MG63 (cell line): ENCODE measurements at regions not wholly inside any gene's neighbourhood (a gene's known extent, or its start where the extent isn't known, plus 50 kb on each side); places are given as distances from the start of the nearest gene placed in this dataset.
A peak's percentile ranks its signal among the peaks of the same experiment; 100 is the strongest.

ENCODE experiments used
- DNase-seq: peaks from one replicate; pipeline ENCODE4 v3.0.0-alpha.2; 2020
- H3K27me3 ChIP-seq: fragments of 250-450 bp; sonication (Bioruptor Pico); 2 replicates; pipeline ENCODE4 v1.5.1; 2020; ENCODE audit warnings: mild to moderate bottlenecking, moderate library complexity
- H3K36me3 ChIP-seq: fragments of 250-450 bp; sonication (Bioruptor Pico); 2 replicates; pipeline ENCODE4 v1.5.1; 2020; ENCODE audit warnings: mild to moderate bottlenecking, moderate library complexity
- H3K4me3 ChIP-seq: fragments of 250-450 bp; sonication (Bioruptor Pico); 2 replicates; pipeline ENCODE4 v1.5.1; 2020; ENCODE audit warnings: mild to moderate bottlenecking, moderate library complexity
- H3K9me3 ChIP-seq: fragments of 250-450 bp; sonication (Bioruptor Pico); 2 replicates; pipeline ENCODE4 v1.5.1; 2020; ENCODE audit warnings: mild to moderate bottlenecking, moderate library complexity

- no peak overlapping the region for H3K4me3 ChIP-seq
- H3K9me3 ChIP-seq, result no peaks in the 10 kb centered on the region
- DNase-seq, result no peak
- no peaks in the 10 kb centered on the region for H3K36me3 ChIP-seq
- no peaks in the 10 kb centered on the region for H3K27me3 ChIP-seq
Observed at GRCh38 chr5:68544091-68544647, 328.6 kb downstream of the PIK3R1 start.

GRCh38 chr5:68544648-68545552, 329.3 kb downstream of the PIK3R1 start:
- Histone ChIP-seq H3K4me3 (no peak overlapping the region), H3K27me3 (no peaks in the 10 kb centered on the region), H3K36me3 (no peaks in the 10 kb centered on the region), H3K9me3 (no peaks in the 10 kb centered on the region)
- peak; percentile 9 for DNase-seq

- H3K27me3 ChIP-seq, result no peaks in the 10 kb centered on the region
- no peak overlapping the region for H3K4me3 ChIP-seq
- no peak for DNase-seq
- no peaks in the 10 kb centered on the region for H3K9me3 ChIP-seq
- H3K36me3 ChIP-seq, result no peaks in the 10 kb centered on the region
Observed at GRCh38 chr5:68545636-68546295, 330.2 kb downstream of the PIK3R1 start.

GRCh38 chr5:68547056-68547455, 331.5 kb downstream of the PIK3R1 start:
- no peaks in the 10 kb centered on the region for H3K27me3 ChIP-seq
- no peak for DNase-seq
- no peaks in the 10 kb centered on the region for H3K9me3 ChIP-seq
- H3K4me3 ChIP-seq, result no peak overlapping the region
- no peaks in the 10 kb centered on the region for H3K36me3 ChIP-seq

GRCh38 chr5:68547622-68548021, 332.1 kb downstream of the PIK3R1 start:
- H3K36me3 ChIP-seq, result no peaks in the 10 kb centered on the region
- no peak overlapping the region for H3K4me3 ChIP-seq
- H3K9me3 ChIP-seq, result 0 out of 2 replicates have a peak, but pooled peaks cover 2% of the 10 kb centered on the region
- DNase-seq, result no peak
- H3K27me3 ChIP-seq, result no peaks in the 10 kb centered on the region

GRCh38 chr5:68548959-68549676, 333.6 kb downstream of the PIK3R1 start:
- Histone ChIP-seq H3K9me3 (0 out of 2 replicates have a peak, but pooled peaks cover 2% of the 10 kb centered on the region), H3K27me3 (no peaks in the 10 kb centered on the region), H3K36me3 (no peaks in the 10 kb centered on the region), H3K4me3 (no peak overlapping the region)
- DNase-seq, result peak; percentile 19

- no peak for DNase-seq
- H3K36me3 ChIP-seq, result no peaks in the 10 kb centered on the region
- no peaks in the 10 kb centered on the region for H3K27me3 ChIP-seq
- H3K4me3 ChIP-seq, result no peak overlapping the region
- 0 out of 2 replicates have a peak, but pooled peaks cover 2% of the 10 kb centered on the region for H3K9me3 ChIP-seq
Observed at GRCh38 chr5:68550015-68550414, 334.5 kb downstream of the PIK3R1 start.

GRCh38 chr5:68551436-68551835, 335.9 kb downstream of the PIK3R1 start:
- Histone ChIP-seq H3K36me3 (no peaks in the 10 kb centered on the region), H3K27me3 (no peaks in the 10 kb centered on the region), H3K9me3 (peaks cover 2% of the 10 kb centered on the region; the same call in 1 of the 2 replicates), H3K4me3 (no peak overlapping the region)
- DNase-seq, result no peak

- DNase-seq, result peak; percentile 94
- H3K4me3 ChIP-seq, result no peak overlapping the region
- no peaks in the 10 kb centered on the region for H3K27me3 ChIP-seq
- no peaks in the 10 kb centered on the region for H3K36me3 ChIP-seq
- H3K9me3 ChIP-seq, result peaks cover 12% of the 10 kb centered on the region; the same call in 1 of the 2 replicates
Observed at GRCh38 chr5:68554571-68555279, 339.2 kb downstream of the PIK3R1 start.

- Histone ChIP-seq H3K27me3 (no peaks in the 10 kb centered on the region), H3K9me3 (peaks cover 12% of the 10 kb centered on the region; the same call in 1 of the 2 replicates), H3K36me3 (no peaks in the 10 kb centered on the region), H3K4me3 (no peak overlapping the region)
- peak; percentile 6 for DNase-seq
Observed at GRCh38 chr5:68555907-68556681, 340.5 kb downstream of the PIK3R1 start.

GRCh38 chr5:68557162-68557936, 341.8 kb downstream of the PIK3R1 start:
- no peaks in the 10 kb centered on the region for H3K27me3 ChIP-seq
- no peak for DNase-seq
- H3K9me3 ChIP-seq, result peaks cover 10% of the 10 kb centered on the region; the same call in 1 of the 2 replicates
- H3K36me3 ChIP-seq, result no peaks in the 10 kb centered on the region
- H3K4me3 ChIP-seq, result no peak overlapping the region

GRCh38 chr5:68562308-68562707, 346.8 kb downstream of the PIK3R1 start:
- DNase-seq, result peak; percentile 23

GRCh38 chr5:68565427-68565826, 349.9 kb downstream of the PIK3R1 start:
- Histone ChIP-seq H3K36me3 (no peaks in the 10 kb centered on the region), H3K4me3 (no peak overlapping the region), H3K9me3 (peaks cover 7% of the 10 kb centered on the region), H3K27me3 (no peaks in the 10 kb centered on the region)
- DNase-seq, result no peak

More at GRCh38 chr5:68562308-68562707, 346.8 kb downstream of the PIK3R1 start:
- peaks cover 12% of the 10 kb centered on the region for H3K9me3 ChIP-seq
- H3K36me3 ChIP-seq, result no peaks in the 10 kb centered on the region
- H3K4me3 ChIP-seq, result no peak overlapping the region
- no peaks in the 10 kb centered on the region for H3K27me3 ChIP-seq

GRCh38 chr5:68576805-68577204, 361.2 kb downstream of the PIK3R1 start:
- DNase-seq, result no peak
- no peak overlapping the region for H3K4me3 ChIP-seq
- H3K27me3 ChIP-seq, result no peaks in the 10 kb centered on the region
- no peaks in the 10 kb centered on the region for H3K36me3 ChIP-seq
- H3K9me3 ChIP-seq, result peaks cover 22% of the 10 kb centered on the region

GRCh38 chr5:68582284-68582683, 366.7 kb downstream of the PIK3R1 start:
- no peak overlapping the region for H3K4me3 ChIP-seq
- H3K36me3 ChIP-seq, result no peaks in the 10 kb centered on the region
- DNase-seq, result no peak
- peaks cover 7% of the 10 kb centered on the region for H3K9me3 ChIP-seq
- no peaks in the 10 kb centered on the region for H3K27me3 ChIP-seq
